Endodermal cell (in vitro differentiated cells): ENCODE measurements at regions not wholly inside any gene's neighbourhood (a gene's known extent, or its start where the extent isn't known, plus 50 kb on each side); places are given as distances from the start of the nearest gene placed in this dataset.

Experiments used
- DNase-seq: peaks from one replicate; pipeline ENCODE4 v3.0.0-alpha.2; 2017
- H3K27ac ChIP-seq: 2 replicates; pipeline ENCODE4 v1.5.1; 2013; ENCODE audit warnings: mild to moderate bottlenecking, low read depth, low read length, moderate library complexity
- H3K27me3 ChIP-seq: 2 replicates; pipeline ENCODE4 v1.6.1; 2013; ENCODE audit warnings: mild to moderate bottlenecking, low read length, moderate library complexity; ENCODE audit not compliant: insufficient read depth, control insufficient read depth, poor library complexity, severe bottlenecking
- H3K36me3 ChIP-seq: 2 replicates; pipeline ENCODE4 v1.7.0; 2013; ENCODE audit warnings: mild to moderate bottlenecking, low read length, moderate library complexity; ENCODE audit not compliant: control insufficient read depth, insufficient read depth
- H3K4me1 ChIP-seq: one replicate; pipeline ENCODE4 v1.7.0; 2013; ENCODE audit warnings: low read length; ENCODE audit not compliant: control insufficient read depth, insufficient read depth
- H3K4me3 ChIP-seq: 2 replicates; pipeline ENCODE4 v1.5.1; 2013; ENCODE audit warnings: mild to moderate bottlenecking, low read length, moderate library complexity
- H3K9ac ChIP-seq: 2 replicates; pipeline ENCODE4 v1.6.1; 2013; ENCODE audit warnings: mild to moderate bottlenecking, low read length, moderate library complexity; ENCODE audit not compliant: poor library complexity, severe bottlenecking; ENCODE audit errors: extremely low read depth
- H3K9me3 ChIP-seq: 2 replicates; pipeline ENCODE4 v1.6.1; 2013; ENCODE audit warnings: mild to moderate bottlenecking, low read length, moderate library complexity; ENCODE audit not compliant: control insufficient read depth
- H3K27ac Mint-ChIP-seq: 2 replicates; pipeline ENCODE4 v1.8.0; 2020; ENCODE audit warnings: mixed read lengths
- H3K27me3 Mint-ChIP-seq: 2 replicates; pipeline ENCODE4 v1.8.0; 2021; ENCODE audit warnings: mild to moderate bottlenecking, mixed read lengths; ENCODE audit not compliant: insufficient read depth
- H3K36me3 Mint-ChIP-seq: 2 replicates; pipeline ENCODE4 v1.8.0; 2020; ENCODE audit warnings: low read depth, mixed read lengths
- H3K4me1 Mint-ChIP-seq: 2 replicates; pipeline ENCODE4 v1.8.0; 2020; ENCODE audit warnings: mixed read lengths
- H3K4me3 Mint-ChIP-seq: 2 replicates; pipeline ENCODE4 v1.8.0; 2020; ENCODE audit warnings: mild to moderate bottlenecking, moderate library complexity, mixed read lengths
- H3K9me3 Mint-ChIP-seq: 2 replicates; pipeline ENCODE4 v1.8.0; 2020; ENCODE audit warnings: mild to moderate bottlenecking, mixed read lengths
- CTCF ChIP-seq: fragments of 200-600 bp; sonication (generic); conservative IDR thresholded peaks from 2 replicates; pipeline ENCODE4 v1.5.0; 2021; ENCODE audit warnings: antibody characterized with exemption, mild to moderate bottlenecking
- WGBS, 2 experiments: methylation state at CpG; one replicate each; pipeline versions ENCODE4 v1.1.5 to v1.1.7; 2013; ENCODE audit warnings: missing lambda C conversion rate in 2 of 2, mixed read lengths in 1 of 2; ENCODE audit not compliant: insufficient coverage in 1 of 2, insufficient read length in 1 of 2; 5-methylcytosine and 5-hydroxymethylcytosine counted together

- DNase-seq, result no peak
- Mint-ChIP-seq H3K27ac (no peak overlapping the region), H3K4me3 (no peak overlapping the region), H3K27me3 (peaks cover 6% of the 10 kb centered on the region), H3K36me3 (no peaks in the 10 kb centered on the region), H3K4me1 (peaks cover 21% of the 10 kb centered on the region), H3K9me3 (peaks cover 6% of the 10 kb centered on the region)
- Histone ChIP-seq H3K4me1 (peaks cover 11% of the 10 kb centered on the region), H3K9me3 (no peaks in the 10 kb centered on the region), H3K27me3 (no peaks in the 10 kb centered on the region), H3K4me3 (no peak overlapping the region), H3K9ac (no peak overlapping the region), H3K27ac (no peak overlapping the region), H3K36me3 (no peaks in the 10 kb centered on the region)
- no peak for TF ChIP-seq CTCF
- 91 to 95% methylated on average over 7 of the region's 7 CpGs for WGBS, 2 experiments
Observed at GRCh38 chr10:78295242-78295641, 261.6 kb downstream of the RPS24 start.

GRCh38 chr10:78296785-78297184 lies 263.1 kb downstream of the RPS24 start:
- H3K4me1 Mint-ChIP-seq, result peaks cover 21% of the 10 kb centered on the region
- no peak overlapping the region for H3K27ac Mint-ChIP-seq
- peaks cover 2% of the 10 kb centered on the region for H3K27me3 Mint-ChIP-seq
- TF ChIP-seq CTCF, result no peak
- Histone ChIP-seq H3K27ac (no peak overlapping the region), H3K36me3 (no peaks in the 10 kb centered on the region), H3K27me3 (no peaks in the 10 kb centered on the region), H3K4me1 (peaks cover 11% of the 10 kb centered on the region), H3K9me3 (no peaks in the 10 kb centered on the region), H3K4me3 (no peak overlapping the region), H3K9ac (no peak overlapping the region)
- 100% methylated on average over 1 of the region's 1 CpG; no CpG with 5 or more reads in 1 of the 2 experiments for WGBS, 2 experiments
- DNase-seq, result no peak
- H3K4me3 Mint-ChIP-seq, result no peak overlapping the region
- H3K9me3 Mint-ChIP-seq, result peaks cover 9% of the 10 kb centered on the region
- no peaks in the 10 kb centered on the region for H3K36me3 Mint-ChIP-seq

GRCh38 chr10:78297997-78298396 lies 264.3 kb downstream of the RPS24 start:
- TF ChIP-seq CTCF, result no peak
- WGBS, 2 experiments, result 80 to 94% methylated on average over 1 of the region's 1 CpG
- Mint-ChIP-seq H3K27ac (no peak overlapping the region), H3K36me3 (no peaks in the 10 kb centered on the region), H3K4me1 (peaks cover 23% of the 10 kb centered on the region), H3K9me3 (peaks cover 9% of the 10 kb centered on the region), H3K27me3 (peaks cover 2% of the 10 kb centered on the region), H3K4me3 (no peak overlapping the region)
- Histone ChIP-seq H3K9ac (no peak overlapping the region), H3K4me1 (peaks cover 10% of the 10 kb centered on the region), H3K4me3 (no peak overlapping the region), H3K27ac (no peak overlapping the region), H3K27me3 (no peaks in the 10 kb centered on the region), H3K36me3 (no peaks in the 10 kb centered on the region), H3K9me3 (no peaks in the 10 kb centered on the region)
- no peak for DNase-seq
